Type B pancreatic cell (in vitro differentiated cells): ENCODE measurements at regions not wholly inside any gene's neighbourhood (a gene's known extent, or its start where the extent isn't known, plus 50 kb on each side); places are given as distances from the start of the nearest gene placed in this dataset.

Source experiments
- DNase-seq: peaks from one replicate; pipeline ENCODE4 v3.0.0; 2021; ENCODE audit warnings: mixed read lengths; ENCODE audit not compliant: unreplicated experiment; ENCODE audit errors: extremely low spot score
- H3K27ac Mint-ChIP-seq: 2 replicates; pipeline ENCODE4 v1.8.0; 2021; ENCODE audit warnings: mild to moderate bottlenecking, mixed read lengths
- H3K27me3 Mint-ChIP-seq: 2 replicates; pipeline ENCODE4 v1.8.0; 2021; ENCODE audit warnings: mixed read lengths
- H3K36me3 Mint-ChIP-seq: 2 replicates; pipeline ENCODE4 v1.8.0; 2021; ENCODE audit warnings: mixed read lengths
- H3K4me1 Mint-ChIP-seq: one replicate; pipeline ENCODE4 v1.8.0; 2021; ENCODE audit warnings: mixed read lengths; ENCODE audit not compliant: unreplicated experiment
- H3K4me3 Mint-ChIP-seq: 2 replicates; pipeline ENCODE4 v1.8.0; 2021; ENCODE audit warnings: mild to moderate bottlenecking, mixed read lengths
- H3K9me3 Mint-ChIP-seq: 2 replicates; pipeline ENCODE4 v1.8.0; 2021; ENCODE audit warnings: mixed read lengths
- CTCF ChIP-seq: fragments of 200-600 bp; sonication (generic); conservative IDR thresholded peaks from 2 replicates; pipeline ENCODE4 v1.5.0; 2021; ENCODE audit warnings: antibody characterized with exemption, mild to moderate bottlenecking

- Mint-ChIP-seq H3K27ac (no peak overlapping the region), H3K4me3 (no peak overlapping the region), H3K27me3 (no peaks in the 10 kb centered on the region), H3K9me3 (peaks cover 7% of the 10 kb centered on the region), H3K4me1 (no peaks in the 10 kb centered on the region), H3K36me3 (peaks cover 5% of the 10 kb centered on the region)
- no peak for DNase-seq
- no peak for TF ChIP-seq CTCF
Observed at GRCh38 chr2:144304202-144304601, 215.7 kb downstream of the ZEB2 start.

GRCh38 chr2:144300632-144301031 lies 219.3 kb downstream of the ZEB2 start:
- H3K4me1 Mint-ChIP-seq = no peaks in the 10 kb centered on the region
- H3K27ac Mint-ChIP-seq = no peak overlapping the region
- no peak overlapping the region for H3K4me3 Mint-ChIP-seq
- H3K9me3 Mint-ChIP-seq = peaks cover 7% of the 10 kb centered on the region
- H3K36me3 Mint-ChIP-seq = peaks cover 5% of the 10 kb centered on the region
- TF ChIP-seq CTCF = no peak
- DNase-seq = no peak
- H3K27me3 Mint-ChIP-seq = no peaks in the 10 kb centered on the region

GRCh38 chr2:144290276-144290675 lies 229.6 kb downstream of the ZEB2 start:
- no peak for DNase-seq
- H3K36me3 Mint-ChIP-seq = peaks cover 10% of the 10 kb centered on the region

GRCh38 chr2:144288438-144288837 lies 231.5 kb downstream of the ZEB2 start:
- no peak overlapping the region for H3K4me3 Mint-ChIP-seq
- H3K9me3 Mint-ChIP-seq = peaks cover 20% of the 10 kb centered on the region
- TF ChIP-seq CTCF = no peak
- H3K4me1 Mint-ChIP-seq = no peaks in the 10 kb centered on the region
- no peak overlapping the region for H3K27ac Mint-ChIP-seq
- DNase-seq = no peak
- peaks cover 10% of the 10 kb centered on the region for H3K36me3 Mint-ChIP-seq
- no peaks in the 10 kb centered on the region for H3K27me3 Mint-ChIP-seq

More at GRCh38 chr2:144290276-144290675, 229.6 kb downstream of the ZEB2 start:
- H3K9me3 Mint-ChIP-seq = peaks cover 20% of the 10 kb centered on the region
- no peak overlapping the region for H3K4me3 Mint-ChIP-seq
- H3K27me3 Mint-ChIP-seq = no peaks in the 10 kb centered on the region
- no peak for TF ChIP-seq CTCF
- no peak overlapping the region for H3K27ac Mint-ChIP-seq
- no peaks in the 10 kb centered on the region for H3K4me1 Mint-ChIP-seq

- no peak for DNase-seq
- TF ChIP-seq CTCF = no peak
- no peaks in the 10 kb centered on the region for H3K4me1 Mint-ChIP-seq
Observed at GRCh38 chr2:144285324-144285723, 234.6 kb downstream of the ZEB2 start.

GRCh38 chr2:144281476-144281875 lies 238.4 kb downstream of the ZEB2 start:
- TF ChIP-seq CTCF = no peak
- H3K4me3 Mint-ChIP-seq = no peak overlapping the region

More at GRCh38 chr2:144285324-144285723, 234.6 kb downstream of the ZEB2 start:
- Mint-ChIP-seq H3K36me3 (peaks cover 6% of the 10 kb centered on the region), H3K27ac (no peak overlapping the region), H3K4me3 (no peak overlapping the region), H3K27me3 (no peaks in the 10 kb centered on the region), H3K9me3 (peaks cover 12% of the 10 kb centered on the region)

More at GRCh38 chr2:144281476-144281875, 238.4 kb downstream of the ZEB2 start:
- no peaks in the 10 kb centered on the region for H3K36me3 Mint-ChIP-seq
- no peaks in the 10 kb centered on the region for H3K27me3 Mint-ChIP-seq
- no peaks in the 10 kb centered on the region for H3K9me3 Mint-ChIP-seq
- no peak overlapping the region for H3K27ac Mint-ChIP-seq
- no peaks in the 10 kb centered on the region for H3K4me1 Mint-ChIP-seq
- DNase-seq = no peak
